Endodermal cell (in vitro differentiated cells): ENCODE measurements at regions not wholly inside any gene's neighbourhood (a gene's known extent, or its start where the extent isn't known, plus 50 kb on each side); places are given as distances from the start of the nearest gene placed in this dataset.

Source experiments
- DNase-seq: peaks from one replicate; pipeline ENCODE4 v3.0.0-alpha.2; 2017
- H3K27ac ChIP-seq: 2 replicates; pipeline ENCODE4 v1.5.1; 2013; ENCODE audit warnings: mild to moderate bottlenecking, low read depth, low read length, moderate library complexity
- H3K27me3 ChIP-seq: 2 replicates; pipeline ENCODE4 v1.6.1; 2013; ENCODE audit warnings: mild to moderate bottlenecking, low read length, moderate library complexity; ENCODE audit not compliant: insufficient read depth, control insufficient read depth, poor library complexity, severe bottlenecking
- H3K36me3 ChIP-seq: 2 replicates; pipeline ENCODE4 v1.7.0; 2013; ENCODE audit warnings: mild to moderate bottlenecking, low read length, moderate library complexity; ENCODE audit not compliant: control insufficient read depth, insufficient read depth
- H3K4me1 ChIP-seq: one replicate; pipeline ENCODE4 v1.7.0; 2013; ENCODE audit warnings: low read length; ENCODE audit not compliant: control insufficient read depth, insufficient read depth
- H3K4me3 ChIP-seq: 2 replicates; pipeline ENCODE4 v1.5.1; 2013; ENCODE audit warnings: mild to moderate bottlenecking, low read length, moderate library complexity
- H3K9ac ChIP-seq: 2 replicates; pipeline ENCODE4 v1.6.1; 2013; ENCODE audit warnings: mild to moderate bottlenecking, low read length, moderate library complexity; ENCODE audit not compliant: poor library complexity, severe bottlenecking; ENCODE audit errors: extremely low read depth
- H3K9me3 ChIP-seq: 2 replicates; pipeline ENCODE4 v1.6.1; 2013; ENCODE audit warnings: mild to moderate bottlenecking, low read length, moderate library complexity; ENCODE audit not compliant: control insufficient read depth
- H3K27ac Mint-ChIP-seq: 2 replicates; pipeline ENCODE4 v1.8.0; 2020; ENCODE audit warnings: mixed read lengths
- H3K27me3 Mint-ChIP-seq: 2 replicates; pipeline ENCODE4 v1.8.0; 2021; ENCODE audit warnings: mild to moderate bottlenecking, mixed read lengths; ENCODE audit not compliant: insufficient read depth
- H3K36me3 Mint-ChIP-seq: 2 replicates; pipeline ENCODE4 v1.8.0; 2020; ENCODE audit warnings: low read depth, mixed read lengths
- H3K4me1 Mint-ChIP-seq: 2 replicates; pipeline ENCODE4 v1.8.0; 2020; ENCODE audit warnings: mixed read lengths
- H3K4me3 Mint-ChIP-seq: 2 replicates; pipeline ENCODE4 v1.8.0; 2020; ENCODE audit warnings: mild to moderate bottlenecking, moderate library complexity, mixed read lengths
- H3K9me3 Mint-ChIP-seq: 2 replicates; pipeline ENCODE4 v1.8.0; 2020; ENCODE audit warnings: mild to moderate bottlenecking, mixed read lengths
- WGBS, 2 experiments: methylation state at CpG; one replicate each; pipeline versions ENCODE4 v1.1.5 to v1.1.7; 2013; ENCODE audit warnings: missing lambda C conversion rate in 2 of 2, mixed read lengths in 1 of 2; ENCODE audit not compliant: insufficient coverage in 1 of 2, insufficient read length in 1 of 2; 5-methylcytosine and 5-hydroxymethylcytosine counted together
- TF ChIP-seq, protein P1 (sequence below): fragments of 200-600 bp; sonication (generic); conservative IDR thresholded peaks from 2 replicates; pipeline ENCODE4 v1.5.0; 2021; ENCODE audit warnings: antibody characterized with exemption, mild to moderate bottlenecking

GRCh38 chr4:165784672-165785071, 88.4 kb upstream of the TLL1 start:
- no peak overlapping the region for H3K27ac ChIP-seq
- H3K27me3 ChIP-seq = no peaks in the 10 kb centered on the region
- Mint-ChIP-seq H3K9me3 (no peaks in the 10 kb centered on the region), H3K4me1 (peaks cover 6% of the 10 kb centered on the region), H3K27me3 (no peaks in the 10 kb centered on the region), H3K27ac (no peak overlapping the region), H3K36me3 (no peaks in the 10 kb centered on the region), H3K4me3 (no peak overlapping the region)
- no peaks in the 10 kb centered on the region for H3K36me3 ChIP-seq
- no peaks in the 10 kb centered on the region for H3K4me1 ChIP-seq
- WGBS, 2 experiments = 88 to 90% methylated on average over 1 of the region's 1 CpG
- no peak overlapping the region for H3K9ac ChIP-seq
- DNase-seq = no peak
- no peak overlapping the region for H3K4me3 ChIP-seq
- no peaks in the 10 kb centered on the region for H3K9me3 ChIP-seq
- TF ChIP-seq, protein P1, sequence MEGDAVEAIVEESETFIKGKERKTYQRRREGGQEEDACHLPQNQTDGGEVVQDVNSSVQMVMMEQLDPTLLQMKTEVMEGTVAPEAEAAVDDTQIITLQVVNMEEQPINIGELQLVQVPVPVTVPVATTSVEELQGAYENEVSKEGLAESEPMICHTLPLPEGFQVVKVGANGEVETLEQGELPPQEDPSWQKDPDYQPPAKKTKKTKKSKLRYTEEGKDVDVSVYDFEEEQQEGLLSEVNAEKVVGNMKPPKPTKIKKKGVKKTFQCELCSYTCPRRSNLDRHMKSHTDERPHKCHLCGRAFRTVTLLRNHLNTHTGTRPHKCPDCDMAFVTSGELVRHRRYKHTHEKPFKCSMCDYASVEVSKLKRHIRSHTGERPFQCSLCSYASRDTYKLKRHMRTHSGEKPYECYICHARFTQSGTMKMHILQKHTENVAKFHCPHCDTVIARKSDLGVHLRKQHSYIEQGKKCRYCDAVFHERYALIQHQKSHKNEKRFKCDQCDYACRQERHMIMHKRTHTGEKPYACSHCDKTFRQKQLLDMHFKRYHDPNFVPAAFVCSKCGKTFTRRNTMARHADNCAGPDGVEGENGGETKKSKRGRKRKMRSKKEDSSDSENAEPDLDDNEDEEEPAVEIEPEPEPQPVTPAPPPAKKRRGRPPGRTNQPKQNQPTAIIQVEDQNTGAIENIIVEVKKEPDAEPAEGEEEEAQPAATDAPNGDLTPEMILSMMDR = no peak

DNA sequence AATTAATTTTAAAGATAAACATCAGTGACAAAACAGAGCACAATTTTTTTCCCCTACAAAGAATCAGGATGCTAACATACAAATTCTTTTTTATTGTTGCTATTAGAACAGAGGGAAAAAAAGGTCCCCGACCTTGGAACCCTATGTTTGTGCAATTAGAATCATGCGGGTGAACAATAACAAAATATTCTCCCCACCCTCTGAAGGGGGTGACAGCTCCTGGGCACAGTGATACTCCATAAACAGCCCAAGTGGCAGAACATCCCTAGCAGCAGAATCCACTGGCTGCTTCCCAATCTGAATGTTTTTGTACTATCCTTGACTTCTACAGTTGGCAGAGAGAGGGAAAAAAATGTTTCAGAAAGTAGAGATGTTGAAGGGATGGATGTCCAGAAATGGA, 87.7 kb upstream of the TLL1 start:
- Mint-ChIP-seq H3K9me3 (no peaks in the 10 kb centered on the region), H3K27ac (no peak overlapping the region), H3K27me3 (no peaks in the 10 kb centered on the region), H3K4me1 (peaks cover 6% of the 10 kb centered on the region), H3K4me3 (no peak overlapping the region), H3K36me3 (no peaks in the 10 kb centered on the region)
- Histone ChIP-seq H3K27me3 (no peaks in the 10 kb centered on the region), H3K4me1 (no peaks in the 10 kb centered on the region), H3K4me3 (no peak overlapping the region), H3K36me3 (no peaks in the 10 kb centered on the region), H3K9ac (no peak overlapping the region), H3K9me3 (no peaks in the 10 kb centered on the region), H3K27ac (no peak overlapping the region)
- no peak for DNase-seq
- TF ChIP-seq, protein P1 = no peak
- 97% methylated on average over 2 of the region's 2 CpGs; no CpG with 5 or more reads in 1 of the 2 experiments for WGBS, 2 experiments

DNA sequence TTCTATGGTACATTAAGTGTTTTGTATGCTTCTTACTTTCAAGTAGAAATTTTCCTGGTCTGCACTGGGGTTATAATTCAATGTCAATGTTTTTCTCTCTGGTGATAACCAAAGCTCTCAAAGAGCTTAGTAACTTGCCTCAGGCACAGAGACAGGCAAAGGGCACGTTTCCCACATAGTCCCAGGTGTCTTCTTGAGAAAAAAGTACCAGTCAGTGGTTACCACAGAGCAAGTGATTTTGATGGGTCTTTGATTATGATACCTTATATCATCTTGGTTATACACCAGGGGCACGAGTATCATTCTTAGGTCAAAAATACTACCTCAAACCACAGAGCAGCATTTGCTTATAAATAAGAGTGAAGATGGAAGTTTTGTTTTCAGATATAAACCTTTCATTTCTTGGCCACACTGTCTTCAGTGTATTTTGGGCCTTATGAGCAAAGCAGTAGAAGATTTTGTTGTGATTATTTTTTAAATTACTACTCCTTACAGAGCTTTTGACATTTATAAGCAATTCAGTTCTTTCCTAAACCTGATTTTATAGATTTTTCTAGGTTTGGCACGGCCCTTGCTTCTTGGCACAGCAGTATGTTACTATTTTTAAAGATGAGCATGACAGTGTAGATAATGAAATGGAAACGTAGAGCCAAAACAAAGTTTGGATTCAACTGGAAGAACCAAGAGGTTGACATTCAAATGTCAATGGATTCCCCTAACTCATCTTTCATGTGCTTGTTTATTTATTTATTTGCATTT, 85.3 kb upstream of the TLL1 start:
- H3K27ac Mint-ChIP-seq = no peak overlapping the region
- no peak overlapping the region for H3K9ac ChIP-seq
- WGBS, 2 experiments = 71 to 92% methylated on average over 1 to 3 of the region's 4 CpGs
- no peak overlapping the region for H3K4me3 Mint-ChIP-seq
- H3K4me1 Mint-ChIP-seq = peaks cover 6% of the 10 kb centered on the region
- no peak for DNase-seq
- H3K36me3 Mint-ChIP-seq = no peaks in the 10 kb centered on the region
- no peak overlapping the region for H3K4me3 ChIP-seq
- no peaks in the 10 kb centered on the region for H3K4me1 ChIP-seq
- no peaks in the 10 kb centered on the region for H3K9me3 ChIP-seq
- H3K27me3 ChIP-seq = no peaks in the 10 kb centered on the region
- no peaks in the 10 kb centered on the region for H3K9me3 Mint-ChIP-seq
- TF ChIP-seq, protein P1 = no peak
- no peaks in the 10 kb centered on the region for H3K36me3 ChIP-seq
- H3K27me3 Mint-ChIP-seq = no peaks in the 10 kb centered on the region
- H3K27ac ChIP-seq = no peak overlapping the region
